PC-3 (cell line): ENCODE measurements at regions not wholly inside any gene's neighbourhood (a gene's known extent, or its start where the extent isn't known, plus 50 kb on each side); places are given as distances from the start of the nearest gene placed in this dataset.

Experiments
- CTCF ChIP-seq: fragments of 300-600 bp; sonication (generic); conservative IDR thresholded peaks from 2 replicates; pipeline ENCODE4 v1.5.1; 2017; ENCODE audit warnings: antibody characterized with exemption, low read depth, mild to moderate bottlenecking, low read length
- EZH2 ChIP-seq: fragments of 300-600 bp; sonication (generic); IDR thresholded peaks from one replicate; pipeline ENCODE4 v1.6.1; 2017; ENCODE audit warnings: antibody characterized with exemption, mild to moderate bottlenecking, low read length; ENCODE audit not compliant: unreplicated experiment

GRCh38 chr12:17016116-17016864, 410.3 kb upstream of the LMO3 start:
- TF ChIP-seq CTCF (no peak), EZH2 (no peak)
